DND-41 (cell line): ENCODE measurements at regions not wholly inside any gene's neighbourhood (a gene's known extent, or its start where the extent isn't known, plus 50 kb on each side); places are given as distances from the start of the nearest gene placed in this dataset.

Experiments
- ATAC-seq: fragments of 200-7000 bp; cut with Tn5 transposase; 3 replicates; pipeline ENCODE4 v1.9.1; 2021; ENCODE audit warnings: low read depth; ENCODE audit not compliant: insufficient read depth
- DNase-seq: peaks from one replicate; pipeline ENCODE4 v3.0.0-alpha.2; 2020
- H2AFZ ChIP-seq: 2 replicates; pipeline ENCODE4 v1.6.0; 2012; ENCODE audit warnings: low read depth, low read length
- H3K27ac ChIP-seq: 2 replicates; pipeline ENCODE4 v1.5.1; 2012; ENCODE audit warnings: low read length, inconsistent platforms
- H3K27me3 ChIP-seq: fragments of 200-600 bp; sonication (generic); 2 replicates; pipeline ENCODE4 v1.6.0; 2012; ENCODE audit warnings: low read length, mild to moderate bottlenecking, inconsistent platforms; ENCODE audit not compliant: insufficient read depth, poor library complexity
- H3K36me3 ChIP-seq: 2 replicates; pipeline ENCODE4 v1.5.1; 2012; ENCODE audit warnings: low read length, inconsistent platforms; ENCODE audit not compliant: insufficient read depth
- H3K4me1 ChIP-seq: 2 replicates; pipeline ENCODE4 v1.5.1; 2012; ENCODE audit warnings: mild to moderate bottlenecking, low read length; ENCODE audit not compliant: insufficient read depth
- H3K4me2 ChIP-seq: 2 replicates; pipeline ENCODE4 v1.6.0; 2012; ENCODE audit warnings: mild to moderate bottlenecking, moderate library complexity, low read length, inconsistent platforms; ENCODE audit not compliant: insufficient read depth
- H3K4me3 ChIP-seq, 2 experiments: fragments of 200-600 bp in 1 of 2; shearing (Covaris generic) in 1 of 2; 2 replicates each; pipeline ENCODE4 v1.5.1; 2012 to 2016; ENCODE audit warnings: inconsistent platforms in 2 of 2, low read length in 2 of 2, mild to moderate bottlenecking in 2 of 2, low read depth in 1 of 2, moderate library complexity in 1 of 2
- H3K79me2 ChIP-seq: 2 replicates; pipeline ENCODE4 v1.6.0; 2012; ENCODE audit warnings: low read length, inconsistent platforms; ENCODE audit not compliant: insufficient read depth
- H3K9ac ChIP-seq: 2 replicates; pipeline ENCODE4 v1.6.0; 2012; ENCODE audit warnings: low read depth, mild to moderate bottlenecking, inconsistent platforms, low read length, moderate library complexity
- H3K9me3 ChIP-seq: 2 replicates; pipeline ENCODE4 v1.5.1; 2012; ENCODE audit warnings: low read length, moderate library complexity, mild to moderate bottlenecking, inconsistent platforms; ENCODE audit not compliant: insufficient read depth, severe bottlenecking
- H4K20me1 ChIP-seq: 2 replicates; pipeline ENCODE4 v1.6.0; 2012; ENCODE audit warnings: low read length; ENCODE audit not compliant: insufficient read depth
- EZH2 ChIP-seq: IDR thresholded peaks from 3 replicates; pipeline ENCODE4 v1.6.1; 2012; ENCODE audit warnings: borderline replicate concordance, low read depth, mild to moderate bottlenecking, moderate library complexity, low read length, inconsistent platforms; ENCODE audit not compliant: severe bottlenecking
- TF ChIP-seq, protein P1 (sequence below): IDR thresholded peaks from 2 replicates; pipeline ENCODE4 v1.5.1; 2012; ENCODE audit warnings: borderline replicate concordance, low read length, moderate library complexity, mild to moderate bottlenecking; ENCODE audit not compliant: poor library complexity, severe bottlenecking; ENCODE audit errors: extremely low read depth

DNA sequence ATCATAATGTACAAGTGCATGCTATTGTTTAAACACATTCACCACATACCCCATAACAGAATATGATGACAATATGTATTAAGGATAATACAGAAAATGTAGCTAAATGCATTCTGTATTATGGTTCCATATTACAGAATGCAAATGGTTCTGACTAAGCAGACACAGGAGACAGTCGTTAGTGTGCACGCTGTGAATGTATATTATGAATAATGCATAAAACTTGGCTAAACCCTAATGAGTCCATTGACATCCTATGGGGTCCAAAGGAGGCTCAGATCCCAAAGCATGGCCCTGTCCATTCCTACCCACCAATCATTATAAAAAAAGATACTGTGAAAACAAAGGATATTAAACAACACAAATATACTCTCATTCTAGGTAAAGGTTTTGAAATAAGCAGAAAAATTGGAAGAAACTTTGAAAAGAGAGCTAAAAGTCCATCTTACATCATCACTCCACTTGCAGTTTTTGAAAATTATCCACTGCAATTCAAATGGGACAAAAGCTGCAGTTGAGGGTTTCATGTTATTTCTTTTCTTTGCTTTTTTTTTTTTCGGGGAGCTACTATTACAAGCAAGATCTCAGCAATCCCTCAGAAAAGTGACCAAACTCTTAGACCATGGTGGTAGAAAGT is 415.1 kb downstream of the BCAT1 start:
- no peak for ATAC-seq
- H3K27me3 ChIP-seq: no peaks in the 10 kb centered on the region
- TF ChIP-seq, protein P1, sequence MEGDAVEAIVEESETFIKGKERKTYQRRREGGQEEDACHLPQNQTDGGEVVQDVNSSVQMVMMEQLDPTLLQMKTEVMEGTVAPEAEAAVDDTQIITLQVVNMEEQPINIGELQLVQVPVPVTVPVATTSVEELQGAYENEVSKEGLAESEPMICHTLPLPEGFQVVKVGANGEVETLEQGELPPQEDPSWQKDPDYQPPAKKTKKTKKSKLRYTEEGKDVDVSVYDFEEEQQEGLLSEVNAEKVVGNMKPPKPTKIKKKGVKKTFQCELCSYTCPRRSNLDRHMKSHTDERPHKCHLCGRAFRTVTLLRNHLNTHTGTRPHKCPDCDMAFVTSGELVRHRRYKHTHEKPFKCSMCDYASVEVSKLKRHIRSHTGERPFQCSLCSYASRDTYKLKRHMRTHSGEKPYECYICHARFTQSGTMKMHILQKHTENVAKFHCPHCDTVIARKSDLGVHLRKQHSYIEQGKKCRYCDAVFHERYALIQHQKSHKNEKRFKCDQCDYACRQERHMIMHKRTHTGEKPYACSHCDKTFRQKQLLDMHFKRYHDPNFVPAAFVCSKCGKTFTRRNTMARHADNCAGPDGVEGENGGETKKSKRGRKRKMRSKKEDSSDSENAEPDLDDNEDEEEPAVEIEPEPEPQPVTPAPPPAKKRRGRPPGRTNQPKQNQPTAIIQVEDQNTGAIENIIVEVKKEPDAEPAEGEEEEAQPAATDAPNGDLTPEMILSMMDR: no peak
- no peak for TF ChIP-seq EZH2
- H3K4me2 ChIP-seq: no peak overlapping the region
- no peaks in the 10 kb centered on the region for H4K20me1 ChIP-seq
- H3K9ac ChIP-seq: no peak overlapping the region
- no peak for DNase-seq
- H3K36me3 ChIP-seq: no peaks in the 10 kb centered on the region
- H2AFZ ChIP-seq: no peak overlapping the region
- no peaks in the 10 kb centered on the region for H3K79me2 ChIP-seq
- no peak overlapping the region for H3K4me3 ChIP-seq
- no peaks in the 10 kb centered on the region for H3K9me3 ChIP-seq
- H3K4me1 ChIP-seq: peaks cover 10% of the 10 kb centered on the region
- H3K27ac ChIP-seq: no peak overlapping the region

DNA sequence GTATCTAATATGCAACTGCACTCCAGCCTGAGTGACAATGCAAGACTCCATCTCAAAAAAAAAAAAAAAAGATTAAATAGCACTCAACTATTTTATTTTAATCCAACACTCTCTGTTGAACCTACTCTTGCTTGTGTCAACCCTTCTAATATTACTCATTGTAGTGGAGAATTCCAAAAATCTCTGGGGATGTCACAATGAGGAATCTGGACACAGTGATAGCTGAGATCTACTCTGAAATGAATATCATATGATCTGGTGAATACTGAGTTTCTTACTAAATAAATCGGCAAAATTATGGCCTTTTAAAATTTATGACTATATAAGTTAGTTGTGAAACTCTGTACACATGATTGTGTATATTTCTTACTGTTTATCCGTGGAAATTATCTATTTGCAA is 418.2 kb downstream of the BCAT1 start:
- no peak overlapping the region for H3K9ac ChIP-seq
- no peaks in the 10 kb centered on the region for H3K27me3 ChIP-seq
- no peak overlapping the region for H3K27ac ChIP-seq
- no peak for TF ChIP-seq EZH2
- TF ChIP-seq, protein P1: no peak
- H3K36me3 ChIP-seq: no peaks in the 10 kb centered on the region
- no peaks in the 10 kb centered on the region for H3K79me2 ChIP-seq
- no peak overlapping the region for H3K4me2 ChIP-seq
- no peak for ATAC-seq
- no peaks in the 10 kb centered on the region for H4K20me1 ChIP-seq
- DNase-seq: no peak
- H3K4me3 ChIP-seq: no peak overlapping the region
- no peaks in the 10 kb centered on the region for H3K9me3 ChIP-seq
- peaks cover 3% of the 10 kb centered on the region; the same call in 1 of the 2 replicates for H3K4me1 ChIP-seq
- H2AFZ ChIP-seq: no peak overlapping the region

DNA sequence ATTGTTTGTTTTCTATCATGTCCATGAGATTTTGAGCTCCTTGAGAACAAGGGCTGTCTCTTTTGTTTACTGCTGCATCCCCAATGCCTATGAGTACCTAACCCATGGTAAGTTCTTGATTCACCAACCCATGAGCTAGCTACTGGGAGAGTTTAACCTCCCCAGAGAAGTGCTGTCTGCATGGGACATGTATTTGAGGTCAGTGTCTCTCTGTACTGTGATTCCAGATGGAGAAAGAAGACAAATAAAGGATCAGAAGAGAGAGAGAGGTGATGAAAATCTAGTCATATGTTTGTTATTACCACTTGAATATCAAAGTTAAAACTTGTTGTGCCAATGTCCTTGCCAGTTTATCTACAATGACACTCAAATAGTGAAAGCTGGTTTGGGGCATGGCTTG is 421.8 kb downstream of the BCAT1 start:
- Histone ChIP-seq H3K4me3 (no peak overlapping the region), H3K9me3 (no peaks in the 10 kb centered on the region), H4K20me1 (no peaks in the 10 kb centered on the region), H3K4me2 (no peak overlapping the region), H3K4me1 (peaks cover 3% of the 10 kb centered on the region; the same call in 1 of the 2 replicates), H2AFZ (0 out of 2 replicates have a peak overlapping the region, but pooled peaks have one; percentile 19), H3K27ac (no peak overlapping the region), H3K36me3 (no peaks in the 10 kb centered on the region), H3K27me3 (no peaks in the 10 kb centered on the region), H3K9ac (no peak overlapping the region), H3K79me2 (no peaks in the 10 kb centered on the region)
- TF ChIP-seq, protein P1: no peak
- TF ChIP-seq EZH2: no peak
- DNase-seq (no peak), ATAC-seq (no peak)

DNA sequence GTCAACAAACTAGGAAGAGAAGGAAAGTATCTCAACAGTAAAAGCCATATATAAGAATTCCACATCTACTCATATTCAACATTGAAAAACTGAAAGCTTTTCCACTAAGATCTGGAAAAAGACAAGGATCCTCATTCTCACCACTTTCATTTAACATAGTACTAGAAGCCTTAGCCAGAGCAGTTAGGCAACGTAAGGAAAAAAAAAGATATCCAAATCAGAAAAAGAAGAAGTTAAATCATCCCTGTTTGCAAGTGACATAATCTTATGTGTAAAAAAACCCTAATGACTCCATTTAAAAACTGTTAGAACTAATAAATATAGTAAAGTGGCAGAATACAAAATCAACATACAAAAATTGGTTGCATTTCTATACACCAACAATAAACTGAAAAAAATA is 426.2 kb downstream of the BCAT1 start:
- Histone ChIP-seq H3K36me3 (no peaks in the 10 kb centered on the region), H3K79me2 (no peaks in the 10 kb centered on the region), H3K4me3 (no peak overlapping the region), H4K20me1 (no peaks in the 10 kb centered on the region), H2AFZ (no peak overlapping the region), H3K9ac (no peak overlapping the region), H3K4me2 (no peak overlapping the region), H3K4me1 (peaks cover 2% of the 10 kb centered on the region; the same call in 1 of the 2 replicates), H3K27ac (no peak overlapping the region), H3K9me3 (peaks cover 28% of the 10 kb centered on the region), H3K27me3 (no peaks in the 10 kb centered on the region)
- no peak for DNase-seq
- ATAC-seq: no peak
- TF ChIP-seq, protein P1: no peak
- no peak for TF ChIP-seq EZH2
